GM12865 (cell line): ENCODE measurements at regions not wholly inside any gene's neighbourhood (a gene's known extent, or its start where the extent isn't known, plus 50 kb on each side); places are given as distances from the start of the nearest gene placed in this dataset.

Source experiments
- DNase-seq: peaks from one replicate; pipeline ENCODE4 v3.0.0; 2010; ENCODE audit warnings: low read depth
- H3K4me3 ChIP-seq: 2 replicates; pipeline ENCODE4 v1.5.1; 2011; ENCODE audit warnings: mild to moderate bottlenecking, low read depth, low read length, control low read depth
- TF ChIP-seq, protein P1 (sequence below): IDR thresholded peaks from 2 replicates; pipeline ENCODE4 v1.5.1; 2011; ENCODE audit warnings: low read length, control low read depth, low read depth, inconsistent platforms; ENCODE audit not compliant: insufficient read depth; ENCODE audit errors: missing control alignments

GRCh38 chr4:20302336-20302735, 50.6 kb downstream of the SLIT2 start:
- no peak overlapping the region for H3K4me3 ChIP-seq
- no peak for DNase-seq
- TF ChIP-seq, protein P1, sequence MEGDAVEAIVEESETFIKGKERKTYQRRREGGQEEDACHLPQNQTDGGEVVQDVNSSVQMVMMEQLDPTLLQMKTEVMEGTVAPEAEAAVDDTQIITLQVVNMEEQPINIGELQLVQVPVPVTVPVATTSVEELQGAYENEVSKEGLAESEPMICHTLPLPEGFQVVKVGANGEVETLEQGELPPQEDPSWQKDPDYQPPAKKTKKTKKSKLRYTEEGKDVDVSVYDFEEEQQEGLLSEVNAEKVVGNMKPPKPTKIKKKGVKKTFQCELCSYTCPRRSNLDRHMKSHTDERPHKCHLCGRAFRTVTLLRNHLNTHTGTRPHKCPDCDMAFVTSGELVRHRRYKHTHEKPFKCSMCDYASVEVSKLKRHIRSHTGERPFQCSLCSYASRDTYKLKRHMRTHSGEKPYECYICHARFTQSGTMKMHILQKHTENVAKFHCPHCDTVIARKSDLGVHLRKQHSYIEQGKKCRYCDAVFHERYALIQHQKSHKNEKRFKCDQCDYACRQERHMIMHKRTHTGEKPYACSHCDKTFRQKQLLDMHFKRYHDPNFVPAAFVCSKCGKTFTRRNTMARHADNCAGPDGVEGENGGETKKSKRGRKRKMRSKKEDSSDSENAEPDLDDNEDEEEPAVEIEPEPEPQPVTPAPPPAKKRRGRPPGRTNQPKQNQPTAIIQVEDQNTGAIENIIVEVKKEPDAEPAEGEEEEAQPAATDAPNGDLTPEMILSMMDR = no peak

DNA sequence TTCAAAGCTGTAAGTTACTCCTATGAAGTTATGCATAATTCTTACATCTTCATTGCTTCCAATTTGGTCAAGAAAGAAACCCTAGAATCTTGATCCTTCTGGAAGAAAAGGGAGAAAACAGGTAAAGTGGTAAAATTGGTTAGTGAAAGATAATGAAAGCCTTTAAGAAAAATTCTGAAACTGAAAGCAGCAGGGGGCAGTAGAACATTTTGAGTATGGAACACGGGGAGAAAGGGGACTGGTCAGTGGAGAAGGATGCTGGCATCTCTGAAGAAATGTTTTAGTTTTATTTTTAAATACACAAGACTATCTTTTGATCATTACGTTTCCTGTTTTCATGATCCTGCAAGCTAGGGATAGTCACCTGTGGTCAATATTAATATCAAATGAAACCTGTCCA, 54.3 kb downstream of the SLIT2 start:
- TF ChIP-seq, protein P1 = no peak
- DNase-seq = no peak
- no peak overlapping the region for H3K4me3 ChIP-seq

- TF ChIP-seq, protein P1 = no peak
- H3K4me3 ChIP-seq = no peak overlapping the region
- no peak for DNase-seq
These were observed 60.2 kb downstream of the SLIT2 start for GRCh38 chr4:20311856-20312255.

- TF ChIP-seq, protein P1 = peak; percentile 65
- H3K4me3 ChIP-seq = no peak overlapping the region
- peak; percentile 70 for DNase-seq
These were observed 61.7 kb downstream of the SLIT2 start for GRCh38 chr4:20313237-20314030.

DNA sequence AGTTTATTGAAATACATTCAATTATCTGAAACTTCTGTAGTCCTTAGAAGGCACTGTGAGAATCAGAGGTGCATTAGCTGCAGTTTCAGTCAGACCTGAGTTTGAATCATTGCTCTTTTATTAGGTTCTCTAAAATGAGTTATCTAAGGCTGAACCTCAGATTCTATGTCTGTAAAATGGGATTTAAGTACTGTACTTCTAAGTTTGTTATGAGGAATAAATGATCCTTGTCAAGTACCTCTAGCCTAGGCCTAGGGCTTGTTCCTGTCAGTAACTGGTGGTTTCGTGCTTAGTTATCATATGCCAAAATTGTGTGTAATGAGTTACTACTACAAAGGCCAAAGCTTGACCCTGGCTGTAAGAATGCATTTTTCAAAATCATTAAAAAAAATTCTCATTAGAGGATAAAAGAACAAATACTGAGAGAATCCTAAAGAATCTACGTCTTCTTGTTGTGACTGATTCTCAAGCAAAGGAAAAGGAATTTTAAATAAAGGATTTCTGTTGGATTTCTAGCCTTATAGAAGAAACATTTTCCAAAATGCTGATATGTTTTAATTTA, 65.8 kb downstream of the SLIT2 start:
- TF ChIP-seq, protein P1 = no peak
- no peak overlapping the region for H3K4me3 ChIP-seq
- DNase-seq = no peak

- H3K4me3 ChIP-seq = no peak overlapping the region
- DNase-seq = peak; percentile 19
These were observed 66.5 kb downstream of the SLIT2 start for GRCh38 chr4:20318001-20318908.

More at GRCh38 chr4:20318001-20318908, 66.5 kb downstream of the SLIT2 start:
- TF ChIP-seq, protein P1 = no peak
